ENCODE measurements at regions not wholly inside any gene's neighbourhood (a gene's known extent, or its start where the extent isn't known, plus 50 kb on each side); places are given as distances from the start of the nearest gene placed in this dataset.
"Not testable (repeated sequence)": the region's sequence is repeated elsewhere in the genome, so short reads cannot be mapped to it uniquely, and the experiment has no call there.

- FAIRE-seq: not testable (repeated sequence)
These were observed 51.7 kb upstream of the PAXBP1 start for GRCh38 chr21:32823296-32823695.

GRCh38 chr21:32824950-32825349 lies 53.4 kb upstream of the PAXBP1 start:
- no peak for FAIRE-seq

- FAIRE-seq: peak; percentile 80
These were observed 55.0 kb upstream of the PAXBP1 start for GRCh38 chr21:32826329-32827167.

- FAIRE-seq: no peak
These were observed 57.4 kb upstream of the PAXBP1 start for GRCh38 chr21:32828908-32829307.

GRCh38 chr21:32829504-32829903 lies 57.9 kb upstream of the PAXBP1 start:
- no peak for FAIRE-seq

- not testable (repeated sequence) for FAIRE-seq
These were observed 60.2 kb upstream of the PAXBP1 start for GRCh38 chr21:32831779-32832178.

- no peak for FAIRE-seq
These were observed 62.8 kb upstream of the PAXBP1 start for GRCh38 chr21:32834211-32834915.

- no peak for FAIRE-seq
These were observed 63.3 kb upstream of the PAXBP1 start for GRCh38 chr21:32834916-32835235.

GRCh38 chr21:32842146-32842545 lies 70.6 kb upstream of the PAXBP1 start:
- no peak for FAIRE-seq

GRCh38 chr21:32843561-32843960 lies 72.0 kb upstream of the PAXBP1 start:
- no peak for FAIRE-seq

GRCh38 chr21:32844076-32844475 lies 72.5 kb upstream of the PAXBP1 start:
- FAIRE-seq: no peak

- FAIRE-seq: no peak
These were observed 73.3 kb upstream of the PAXBP1 start for GRCh38 chr21:32844653-32845436.

GRCh38 chr21:32858628-32859027 lies 87.1 kb upstream of the PAXBP1 start:
- no peak for FAIRE-seq

GRCh38 chr21:32860399-32860798 lies 88.8 kb upstream of the PAXBP1 start:
- no peak for FAIRE-seq

- no peak for FAIRE-seq
These were observed 90.3 kb upstream of the PAXBP1 start for GRCh38 chr21:32861866-32862265.

- no peak for FAIRE-seq
These were observed 96.0 kb upstream of the PAXBP1 start for GRCh38 chr21:32867597-32867996.

GRCh38 chr21:32868631-32869454 lies 97.3 kb upstream of the PAXBP1 start:
- FAIRE-seq: no peak

- no peak for FAIRE-seq
These were observed 97.9 kb upstream of the PAXBP1 start for GRCh38 chr21:32869459-32869858.

GRCh38 chr21:32876426-32876825 lies 104.9 kb upstream of the PAXBP1 start:
- no peak for FAIRE-seq

- FAIRE-seq: not testable (repeated sequence)
These were observed 106.3 kb upstream of the PAXBP1 start for GRCh38 chr21:32877888-32878287.

- FAIRE-seq: no peak
These were observed 107.1 kb upstream of the PAXBP1 start for GRCh38 chr21:32878661-32879060.

GRCh38 chr21:32881458-32881857 lies 109.9 kb upstream of the PAXBP1 start:
- FAIRE-seq: no peak

GRCh38 chr21:32884062-32884461 lies 112.5 kb upstream of the PAXBP1 start:
- no peak for FAIRE-seq

Measured in TTC549 (cell line).